LNCaP clone FGC (cell line): ENCODE measurements at regions not wholly inside any gene's neighbourhood (a gene's known extent, or its start where the extent isn't known, plus 50 kb on each side); places are given as distances from the start of the nearest gene placed in this dataset.

ENCODE experiments used
- DNase-seq: peaks from one replicate; pipeline ENCODE4 v3.0.0-alpha.2; 2011; ENCODE audit warnings: low read depth
- H3K4me3 ChIP-seq: 2 replicates; pipeline ENCODE4 v1.5.1; 2011; ENCODE audit warnings: mild to moderate bottlenecking, low read depth, low read length, control low read depth
- TF ChIP-seq, protein P1 (sequence below): IDR thresholded peaks from 2 replicates; pipeline ENCODE4 v1.5.1; 2012; ENCODE audit warnings: mild to moderate bottlenecking; ENCODE audit not compliant: control insufficient read depth, insufficient read depth; ENCODE audit errors: extremely low read depth

DNA sequence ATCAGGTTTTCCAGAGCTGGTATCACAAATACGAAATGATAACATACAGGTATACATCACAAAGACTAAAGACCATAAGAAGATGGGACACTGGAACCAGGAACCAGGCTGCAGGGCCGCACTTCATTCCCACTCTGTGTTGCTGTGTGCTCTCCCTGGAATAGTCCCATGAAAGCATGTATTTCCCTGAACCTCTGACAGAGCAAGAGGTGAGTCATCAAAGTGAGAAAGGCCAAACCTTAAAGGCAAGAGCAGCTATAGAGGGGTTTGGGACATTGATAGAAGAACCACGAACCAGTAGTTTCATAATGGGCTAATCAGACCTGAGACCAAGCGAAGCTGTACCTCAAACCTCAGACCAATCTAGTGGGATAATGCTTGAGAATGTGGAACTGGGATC, 283.0 kb upstream of the PRKD1 start:
- TF ChIP-seq, protein P1, sequence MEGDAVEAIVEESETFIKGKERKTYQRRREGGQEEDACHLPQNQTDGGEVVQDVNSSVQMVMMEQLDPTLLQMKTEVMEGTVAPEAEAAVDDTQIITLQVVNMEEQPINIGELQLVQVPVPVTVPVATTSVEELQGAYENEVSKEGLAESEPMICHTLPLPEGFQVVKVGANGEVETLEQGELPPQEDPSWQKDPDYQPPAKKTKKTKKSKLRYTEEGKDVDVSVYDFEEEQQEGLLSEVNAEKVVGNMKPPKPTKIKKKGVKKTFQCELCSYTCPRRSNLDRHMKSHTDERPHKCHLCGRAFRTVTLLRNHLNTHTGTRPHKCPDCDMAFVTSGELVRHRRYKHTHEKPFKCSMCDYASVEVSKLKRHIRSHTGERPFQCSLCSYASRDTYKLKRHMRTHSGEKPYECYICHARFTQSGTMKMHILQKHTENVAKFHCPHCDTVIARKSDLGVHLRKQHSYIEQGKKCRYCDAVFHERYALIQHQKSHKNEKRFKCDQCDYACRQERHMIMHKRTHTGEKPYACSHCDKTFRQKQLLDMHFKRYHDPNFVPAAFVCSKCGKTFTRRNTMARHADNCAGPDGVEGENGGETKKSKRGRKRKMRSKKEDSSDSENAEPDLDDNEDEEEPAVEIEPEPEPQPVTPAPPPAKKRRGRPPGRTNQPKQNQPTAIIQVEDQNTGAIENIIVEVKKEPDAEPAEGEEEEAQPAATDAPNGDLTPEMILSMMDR = no peak
- no peak for DNase-seq
- H3K4me3 ChIP-seq = no peak overlapping the region

DNA sequence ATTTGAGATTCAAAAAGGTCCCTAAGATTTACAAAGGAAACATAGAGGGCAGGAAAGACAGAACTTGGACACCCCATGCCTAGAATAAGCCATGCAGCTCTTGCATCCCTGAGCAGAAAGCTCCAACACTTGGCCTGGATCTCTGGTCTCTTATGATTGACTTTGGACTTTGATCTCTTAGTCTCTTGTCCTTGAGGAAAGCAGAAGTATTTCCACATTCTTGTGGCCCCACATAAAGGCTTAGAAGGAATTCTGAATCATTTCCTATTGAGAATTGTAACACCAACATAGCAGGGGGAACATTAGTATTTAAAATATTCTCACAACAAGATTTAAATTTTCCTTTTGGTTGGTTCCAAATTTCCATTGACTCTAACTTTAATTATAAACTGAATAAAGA, 283.7 kb upstream of the PRKD1 start:
- H3K4me3 ChIP-seq = no peak overlapping the region
- DNase-seq = no peak
- TF ChIP-seq, protein P1 = no peak

DNA sequence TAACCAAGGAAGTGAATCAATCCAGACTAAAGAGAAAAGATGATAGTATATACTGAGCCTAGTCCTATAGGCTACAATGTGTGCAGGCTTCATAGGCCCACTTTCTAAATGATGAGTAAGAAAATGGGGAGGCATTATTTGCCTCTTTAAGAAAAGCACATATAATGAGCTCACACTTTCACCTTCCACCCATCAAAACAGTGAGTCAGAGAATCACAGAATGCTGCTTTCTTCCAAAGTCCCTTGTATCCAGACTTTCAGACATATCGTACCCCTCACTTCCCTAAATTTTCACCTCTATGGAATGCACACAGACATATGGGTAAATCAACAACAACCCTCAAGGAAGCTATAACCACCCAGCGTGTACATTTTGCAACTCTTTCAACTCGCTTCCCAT, 286.4 kb upstream of the PRKD1 start:
- H3K4me3 ChIP-seq = no peak overlapping the region
- DNase-seq = no peak
- TF ChIP-seq, protein P1 = no peak

DNA sequence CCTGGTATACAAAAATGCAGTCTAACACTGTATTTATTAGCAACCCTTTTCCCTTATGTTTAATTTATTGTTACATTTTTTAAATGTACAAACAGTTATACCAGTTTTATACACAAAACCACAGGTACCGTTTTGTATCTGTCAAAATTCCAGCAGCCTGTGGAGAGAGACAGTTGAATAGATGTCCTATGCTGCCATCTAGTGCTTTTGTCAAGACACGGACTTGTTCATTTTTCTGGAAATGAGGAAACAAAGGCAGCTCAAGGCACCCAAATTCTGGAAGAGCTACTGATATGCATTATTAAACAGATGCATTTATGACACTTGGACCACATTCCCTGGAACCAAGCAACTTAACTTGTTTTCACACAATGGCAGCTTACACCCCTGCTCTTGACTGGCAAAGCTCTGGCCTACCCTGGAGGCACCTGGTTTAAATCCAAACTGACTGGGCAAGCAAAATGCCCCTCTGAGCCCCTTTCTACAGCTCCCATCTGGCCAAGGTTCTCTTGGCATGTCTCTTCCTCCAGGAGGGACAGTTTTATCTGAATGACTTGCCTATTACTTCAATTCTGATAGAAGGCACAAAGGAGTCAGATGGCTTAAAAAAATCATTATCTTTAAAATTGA, 286.9 kb upstream of the PRKD1 start:
- peak; percentile 76 for DNase-seq
- TF ChIP-seq, protein P1 = peak; percentile 74
- H3K4me3 ChIP-seq = no peak overlapping the region

DNA sequence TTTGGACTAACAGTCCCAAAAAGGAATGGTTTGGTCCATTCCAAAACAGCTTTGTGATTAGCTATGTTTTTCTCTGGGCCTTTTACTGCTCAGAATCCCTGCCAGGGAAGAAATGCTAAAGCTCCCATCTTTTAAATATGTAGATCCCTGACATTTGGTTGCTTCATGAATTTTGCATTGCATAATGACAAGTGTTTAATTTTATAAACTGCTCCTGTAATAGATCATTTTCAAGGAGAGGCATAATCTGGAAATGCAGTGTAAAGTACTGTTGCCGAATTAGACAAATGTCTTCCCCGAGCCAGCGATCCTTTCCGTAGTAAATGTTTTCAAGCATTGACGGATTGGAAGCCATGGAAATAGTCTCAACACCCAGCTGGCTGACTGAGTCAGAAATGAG, 291.3 kb upstream of the PRKD1 start:
- TF ChIP-seq, protein P1 = no peak
- H3K4me3 ChIP-seq = no peak overlapping the region
- DNase-seq = no peak

DNA sequence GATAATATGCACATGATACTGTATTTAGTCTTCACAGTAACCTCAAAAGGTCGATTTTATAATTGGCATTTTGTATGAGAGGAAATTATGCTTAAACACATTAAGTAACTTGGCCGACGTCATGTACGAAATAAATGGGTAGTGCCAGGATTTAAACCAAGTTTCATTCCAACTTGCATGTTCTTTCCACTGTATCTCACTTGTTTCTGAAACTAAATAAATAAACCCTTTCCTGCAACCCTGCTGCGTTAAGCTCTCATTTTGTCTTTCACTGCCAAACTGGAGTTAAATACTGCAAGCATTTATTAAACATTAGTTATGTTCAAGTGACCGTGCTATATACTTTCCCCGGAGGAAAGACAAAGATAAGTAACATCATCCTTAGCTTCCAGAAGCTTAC, 293.9 kb upstream of the PRKD1 start:
- H3K4me3 ChIP-seq = 0 out of 2 replicates have a peak overlapping the region, but pooled peaks have one; percentile 14
- peak; percentile 43 for DNase-seq
- TF ChIP-seq, protein P1 = no peak

DNA sequence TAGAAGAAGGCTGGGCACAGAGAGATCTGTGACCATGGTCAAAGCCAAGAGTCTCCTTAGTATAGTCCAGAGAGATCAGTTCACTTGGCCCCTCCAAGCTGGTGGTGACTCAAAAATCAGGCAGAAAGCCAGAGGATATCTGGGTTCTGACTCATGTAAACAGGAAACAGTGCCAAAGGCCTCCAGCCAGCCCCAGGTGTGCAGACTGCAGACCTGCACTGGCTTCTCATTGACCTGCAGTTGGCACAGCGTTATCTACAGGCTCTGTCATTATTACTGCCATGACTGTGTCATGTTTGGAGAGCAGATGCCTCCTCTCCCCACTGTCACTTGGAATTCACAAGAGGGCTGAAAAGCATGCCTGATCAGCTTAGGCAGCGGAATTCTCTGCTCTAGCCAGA, 295.7 kb upstream of the PRKD1 start:
- TF ChIP-seq, protein P1 = no peak
- peak; percentile 99 for DNase-seq
- H3K4me3 ChIP-seq = no peak overlapping the region
